ENCODE measurements at regions not wholly inside any gene's neighbourhood (a gene's known extent, or its start where the extent isn't known, plus 50 kb on each side); places are given as distances from the start of the nearest gene placed in this dataset.

DNA sequence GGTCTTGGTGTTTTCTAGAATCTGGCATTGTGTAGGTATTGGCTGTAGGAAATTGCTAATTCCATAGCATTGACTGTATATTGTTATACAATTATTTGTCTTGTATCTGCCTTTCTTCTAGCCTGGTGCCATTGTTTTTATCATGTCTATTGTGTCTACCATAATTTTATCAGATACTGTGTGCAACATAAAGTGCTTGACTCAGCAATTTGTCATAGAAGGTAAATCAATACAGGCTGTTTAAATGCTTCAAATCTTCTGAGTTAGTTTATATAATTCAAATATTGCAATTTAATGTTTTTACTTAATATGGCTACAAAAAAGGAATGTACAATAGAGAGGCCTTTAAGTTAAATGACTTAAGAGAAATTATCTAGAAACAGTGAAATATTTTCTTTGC is 263.3 kb upstream of the UGT8 start:
- intact Hi-C loops (cut with DNase I, micrococcal nuclease), result no loop called here
- Histone ChIP-seq H3K4me3 (no peak overlapping the region), H3K36me3 (ENCODE audit: low read depth) (no peaks in the 10 kb centered on the region), H3K4me1 (ENCODE audit: low read depth) (no peaks in the 10 kb centered on the region), H3K9me3 (no peaks in the 10 kb centered on the region)
- ATAC-seq (no peak), DNase-seq (no peak)
- TF ChIP-seq, protein P1, sequence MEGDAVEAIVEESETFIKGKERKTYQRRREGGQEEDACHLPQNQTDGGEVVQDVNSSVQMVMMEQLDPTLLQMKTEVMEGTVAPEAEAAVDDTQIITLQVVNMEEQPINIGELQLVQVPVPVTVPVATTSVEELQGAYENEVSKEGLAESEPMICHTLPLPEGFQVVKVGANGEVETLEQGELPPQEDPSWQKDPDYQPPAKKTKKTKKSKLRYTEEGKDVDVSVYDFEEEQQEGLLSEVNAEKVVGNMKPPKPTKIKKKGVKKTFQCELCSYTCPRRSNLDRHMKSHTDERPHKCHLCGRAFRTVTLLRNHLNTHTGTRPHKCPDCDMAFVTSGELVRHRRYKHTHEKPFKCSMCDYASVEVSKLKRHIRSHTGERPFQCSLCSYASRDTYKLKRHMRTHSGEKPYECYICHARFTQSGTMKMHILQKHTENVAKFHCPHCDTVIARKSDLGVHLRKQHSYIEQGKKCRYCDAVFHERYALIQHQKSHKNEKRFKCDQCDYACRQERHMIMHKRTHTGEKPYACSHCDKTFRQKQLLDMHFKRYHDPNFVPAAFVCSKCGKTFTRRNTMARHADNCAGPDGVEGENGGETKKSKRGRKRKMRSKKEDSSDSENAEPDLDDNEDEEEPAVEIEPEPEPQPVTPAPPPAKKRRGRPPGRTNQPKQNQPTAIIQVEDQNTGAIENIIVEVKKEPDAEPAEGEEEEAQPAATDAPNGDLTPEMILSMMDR (IDR thresholded peaks at IDR 0.05), result no peak

DNA sequence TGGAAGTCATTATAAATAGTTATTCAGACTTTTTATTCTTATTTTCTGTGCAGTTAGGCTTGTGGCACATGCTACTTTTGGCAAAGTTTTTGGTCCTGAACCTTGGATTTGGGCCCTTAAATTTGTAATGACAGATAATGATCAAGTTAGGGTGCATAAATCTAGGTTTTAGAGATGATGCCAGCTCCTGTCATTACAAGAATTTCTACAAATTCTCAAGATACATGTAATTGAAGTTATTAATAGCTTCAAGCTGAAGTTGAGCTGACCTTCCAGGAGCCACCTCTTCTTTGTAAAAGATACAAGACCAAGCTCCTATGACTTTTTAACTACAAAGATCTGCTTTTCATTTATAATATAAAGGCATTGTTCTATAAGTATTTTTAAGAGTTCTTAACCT is 255.6 kb upstream of the UGT8 start:
- intact Hi-C loops (cut with DNase I, micrococcal nuclease), result no loop called here
- TF ChIP-seq, protein P1 (IDR thresholded peaks at IDR 0.05), result no peak
- H3K4me1 ChIP-seq (ENCODE audit: low read depth), result no peaks in the 10 kb centered on the region
- ATAC-seq (no peak), DNase-seq (no peak)
- no peaks in the 10 kb centered on the region for H3K9me3 ChIP-seq
- H3K36me3 ChIP-seq (ENCODE audit: low read depth), result no peaks in the 10 kb centered on the region
- H3K4me3 ChIP-seq, result no peak overlapping the region

DNA sequence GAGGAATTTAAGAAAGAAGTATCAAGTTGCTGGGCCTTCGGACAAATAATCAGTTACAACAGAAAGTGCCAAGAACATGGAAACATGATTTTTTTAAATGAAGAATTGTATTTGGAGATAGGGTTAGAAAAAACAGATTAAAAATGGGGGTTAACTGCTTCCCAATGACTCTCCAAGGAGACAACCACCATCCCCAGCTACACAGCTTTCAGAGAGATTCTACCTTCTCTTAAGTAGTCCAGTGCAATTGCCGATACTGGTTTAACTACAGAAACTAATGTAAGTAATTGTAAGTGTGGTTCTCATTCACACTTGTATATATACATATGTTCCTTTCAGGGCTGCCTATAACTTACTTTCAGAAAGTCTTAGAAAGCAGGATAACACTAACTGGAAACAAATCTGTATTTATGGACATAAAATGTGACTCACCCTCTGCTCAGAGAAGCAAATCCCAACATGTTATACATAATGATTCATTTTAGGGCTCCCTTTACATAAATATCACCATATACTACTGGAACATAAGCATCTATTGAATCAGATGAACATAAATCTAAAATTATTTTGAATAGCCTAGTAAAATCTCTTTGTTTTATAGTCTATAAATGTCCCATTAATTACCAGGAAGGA is 248.9 kb upstream of the UGT8 start:
- DNase-seq (no peak), ATAC-seq (no peak)
- no peak overlapping the region for H3K4me3 ChIP-seq
- H3K9me3 ChIP-seq, result no peaks in the 10 kb centered on the region
- intact Hi-C loops (cut with DNase I, micrococcal nuclease), result no loop called here
- no peaks in the 10 kb centered on the region for H3K36me3 ChIP-seq (ENCODE audit: low read depth)
- TF ChIP-seq, protein P1 (IDR thresholded peaks at IDR 0.05), result no peak
- no peaks in the 10 kb centered on the region for H3K4me1 ChIP-seq (ENCODE audit: low read depth)

DNA sequence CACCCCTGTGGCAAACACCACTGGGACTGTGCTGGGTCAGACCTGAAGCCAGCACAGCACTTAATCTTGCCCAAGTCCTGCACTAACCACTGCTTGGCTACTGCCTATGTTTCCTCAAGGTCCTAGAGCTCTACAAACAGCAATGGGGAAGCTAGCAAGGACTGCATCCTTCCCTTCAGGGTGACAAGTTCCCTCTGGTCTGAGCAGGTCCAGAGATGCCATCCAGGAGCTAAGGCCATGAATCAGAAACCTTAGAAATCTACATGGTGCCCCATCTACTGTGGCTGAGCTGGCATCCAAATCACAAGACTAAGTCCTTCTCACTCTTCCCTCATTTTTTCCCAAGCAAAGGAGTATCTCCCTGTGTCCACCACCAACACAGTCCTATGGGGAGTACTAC is 239.7 kb upstream of the UGT8 start:
- Histone ChIP-seq H3K4me1 (ENCODE audit: low read depth) (no peaks in the 10 kb centered on the region), H3K36me3 (ENCODE audit: low read depth) (no peaks in the 10 kb centered on the region), H3K4me3 (no peak overlapping the region), H3K9me3 (no peaks in the 10 kb centered on the region)
- ATAC-seq (no peak), DNase-seq (no peak)
- TF ChIP-seq, protein P1 (IDR thresholded peaks at IDR 0.05), result no peak
- intact Hi-C loops (cut with DNase I, micrococcal nuclease), result no loop called here

DNA sequence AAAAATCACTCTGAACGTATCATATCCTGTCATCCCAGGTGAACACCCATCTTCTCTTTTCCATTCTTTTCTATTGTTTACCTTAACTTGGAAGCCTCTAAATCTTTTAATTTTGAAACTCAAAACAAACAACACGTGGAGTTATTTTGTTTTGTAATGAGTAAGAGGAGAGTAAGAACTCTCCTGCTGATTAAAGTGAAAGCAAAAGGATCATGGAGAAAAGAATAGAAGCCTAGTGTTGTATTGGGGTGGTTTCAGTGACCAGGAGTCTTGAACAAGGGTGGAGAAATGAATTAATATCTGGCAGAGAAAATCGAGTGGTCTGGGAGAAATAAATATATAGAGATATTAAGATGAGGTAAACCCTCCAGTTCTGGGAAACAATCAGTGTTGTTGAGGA is 237.4 kb upstream of the UGT8 start:
- no peaks in the 10 kb centered on the region for H3K9me3 ChIP-seq
- no peaks in the 10 kb centered on the region for H3K36me3 ChIP-seq (ENCODE audit: low read depth)
- TF ChIP-seq, protein P1 (IDR thresholded peaks at IDR 0.05), result no peak
- no peaks in the 10 kb centered on the region for H3K4me1 ChIP-seq (ENCODE audit: low read depth)
- ATAC-seq (no peak), DNase-seq (no peak)
- H3K4me3 ChIP-seq, result no peak overlapping the region
- intact Hi-C loops (cut with DNase I, micrococcal nuclease), result no loop called here

DNA sequence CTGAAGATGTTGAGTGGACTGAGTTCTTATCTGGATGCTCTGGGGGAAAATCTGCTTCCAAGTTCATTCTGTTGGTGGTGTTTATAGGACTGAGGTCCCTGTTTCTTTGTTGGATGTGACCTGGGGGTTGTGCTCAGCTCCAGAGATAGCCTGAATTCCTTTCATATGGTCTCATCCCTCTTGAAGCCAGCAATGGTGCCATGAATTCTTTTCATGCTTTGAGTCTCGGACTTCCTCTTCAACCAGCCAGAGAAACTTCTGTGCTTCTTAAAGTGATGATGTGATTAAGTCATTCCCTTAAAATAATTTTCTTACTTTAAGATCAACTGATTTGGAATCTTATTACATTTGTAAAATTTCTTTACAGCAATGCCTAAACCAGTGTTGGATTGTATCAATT is 233.8 kb upstream of the UGT8 start:
- TF ChIP-seq, protein P1 (IDR thresholded peaks at IDR 0.05), result no peak
- no peak for DNase-seq
- intact Hi-C loops (cut with DNase I, micrococcal nuclease), result no loop called here
- ATAC-seq, result no peak
- Histone ChIP-seq H3K4me3 (no peak overlapping the region), H3K4me1 (ENCODE audit: low read depth) (no peaks in the 10 kb centered on the region), H3K36me3 (ENCODE audit: low read depth) (no peaks in the 10 kb centered on the region), H3K9me3 (no peaks in the 10 kb centered on the region)
